AG09309 (cell line): ENCODE measurements at regions not wholly inside any gene's neighbourhood (a gene's known extent, or its start where the extent isn't known, plus 50 kb on each side); places are given as distances from the start of the nearest gene placed in this dataset.

Experiments
- DNase-seq: peaks from one replicate; pipeline ENCODE4 v3.0.0-alpha.2; 2010; ENCODE audit warnings: low read depth
- H3K4me3 ChIP-seq: 2 replicates; pipeline ENCODE4 v1.5.1; 2011; ENCODE audit warnings: mild to moderate bottlenecking, low read depth, low read length, moderate library complexity; ENCODE audit not compliant: control insufficient read depth
- TF ChIP-seq, protein P1 (sequence below): IDR thresholded peaks from 2 replicates; pipeline ENCODE4 v1.5.1; 2011; ENCODE audit warnings: mild to moderate bottlenecking, low read depth, low read length, inconsistent platforms; ENCODE audit not compliant: insufficient read depth, control insufficient read depth; ENCODE audit errors: missing control alignments

DNA sequence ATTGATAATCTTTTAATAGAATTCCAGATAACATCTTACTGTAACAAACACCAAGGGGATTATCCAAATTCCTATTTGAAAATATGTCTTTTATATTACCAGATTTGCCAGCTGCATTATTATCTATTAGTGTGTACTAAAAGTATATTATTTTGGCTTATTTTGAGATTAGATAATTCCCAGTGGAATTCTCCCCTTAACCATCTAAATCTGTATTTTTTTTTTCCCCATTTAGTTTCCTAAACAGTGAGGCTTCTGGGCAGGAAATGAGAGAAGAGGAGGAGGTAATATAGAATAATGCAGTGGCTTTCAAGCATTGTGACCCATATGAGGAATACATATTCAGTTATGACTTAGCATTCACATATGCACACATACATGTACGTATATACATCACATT is 53.5 kb upstream of the ABL1 start:
- H3K4me3 ChIP-seq = no peak overlapping the region
- DNase-seq = no peak

DNA sequence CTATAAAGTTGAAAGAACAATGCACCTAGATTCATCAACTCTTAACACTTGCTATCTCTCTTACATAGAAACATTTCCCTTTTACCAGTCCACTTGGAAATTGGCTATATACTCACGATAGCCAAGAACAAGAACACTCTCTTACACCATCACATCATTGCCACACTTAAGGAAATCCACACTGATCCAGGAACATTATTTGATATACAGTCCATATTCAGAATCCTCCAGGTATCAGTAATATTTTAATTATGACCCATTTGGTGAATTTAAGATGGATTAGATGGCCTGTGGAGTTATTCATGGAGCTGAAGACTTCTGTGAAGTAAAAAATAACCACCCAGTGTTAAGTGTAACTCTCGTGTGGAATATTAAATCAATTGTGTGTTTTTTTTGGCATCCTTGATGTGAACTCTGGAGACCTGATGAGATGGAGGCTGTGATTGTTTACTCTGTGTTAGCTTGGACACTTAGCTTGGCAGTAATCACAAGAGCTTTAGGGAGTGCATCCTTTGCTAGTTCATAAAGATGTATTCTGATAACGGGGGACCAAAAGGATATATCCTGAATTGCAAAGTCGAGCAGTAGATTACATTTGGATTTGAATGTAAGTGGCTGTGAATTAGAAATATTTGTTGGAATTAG is 52.0 kb upstream of the ABL1 start:
- H3K4me3 ChIP-seq = no peak overlapping the region
- no peak for DNase-seq
- TF ChIP-seq, protein P1, sequence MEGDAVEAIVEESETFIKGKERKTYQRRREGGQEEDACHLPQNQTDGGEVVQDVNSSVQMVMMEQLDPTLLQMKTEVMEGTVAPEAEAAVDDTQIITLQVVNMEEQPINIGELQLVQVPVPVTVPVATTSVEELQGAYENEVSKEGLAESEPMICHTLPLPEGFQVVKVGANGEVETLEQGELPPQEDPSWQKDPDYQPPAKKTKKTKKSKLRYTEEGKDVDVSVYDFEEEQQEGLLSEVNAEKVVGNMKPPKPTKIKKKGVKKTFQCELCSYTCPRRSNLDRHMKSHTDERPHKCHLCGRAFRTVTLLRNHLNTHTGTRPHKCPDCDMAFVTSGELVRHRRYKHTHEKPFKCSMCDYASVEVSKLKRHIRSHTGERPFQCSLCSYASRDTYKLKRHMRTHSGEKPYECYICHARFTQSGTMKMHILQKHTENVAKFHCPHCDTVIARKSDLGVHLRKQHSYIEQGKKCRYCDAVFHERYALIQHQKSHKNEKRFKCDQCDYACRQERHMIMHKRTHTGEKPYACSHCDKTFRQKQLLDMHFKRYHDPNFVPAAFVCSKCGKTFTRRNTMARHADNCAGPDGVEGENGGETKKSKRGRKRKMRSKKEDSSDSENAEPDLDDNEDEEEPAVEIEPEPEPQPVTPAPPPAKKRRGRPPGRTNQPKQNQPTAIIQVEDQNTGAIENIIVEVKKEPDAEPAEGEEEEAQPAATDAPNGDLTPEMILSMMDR = no peak

More for the DNA sequence above, 53.5 kb upstream of the ABL1 start:
- TF ChIP-seq, protein P1 = no peak

DNA sequence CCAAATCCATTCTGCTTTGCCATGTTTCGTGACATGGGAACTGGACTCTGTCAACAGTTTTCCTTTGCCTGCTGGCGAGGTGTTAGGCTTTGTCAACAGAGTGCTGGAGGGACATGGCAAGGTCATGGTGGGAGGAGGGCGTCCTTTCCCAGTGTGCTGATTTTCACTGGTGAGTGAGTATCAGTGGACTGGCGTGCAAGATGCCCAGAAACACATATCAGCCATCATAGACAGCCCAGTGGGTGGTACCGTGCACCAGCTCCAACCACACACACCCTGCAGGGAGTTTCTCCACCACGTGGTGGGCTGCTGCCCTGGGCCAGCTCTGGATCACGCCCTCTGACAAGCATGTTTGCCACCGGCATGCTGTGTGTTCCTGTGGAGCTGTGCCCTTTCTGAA is 50.0 kb upstream of the ABL1 start:
- TF ChIP-seq, protein P1 = no peak
- H3K4me3 ChIP-seq = no peak overlapping the region
- DNase-seq = no peak
